CD4-positive, alpha-beta T cell treated with Interferon alpha-2 for 1 hour (primary cell): ENCODE measurements at regions not wholly inside any gene's neighbourhood (a gene's known extent, or its start where the extent isn't known, plus 50 kb on each side); places are given as distances from the start of the nearest gene placed in this dataset.
"Not testable (repeated sequence)": the region's sequence is repeated elsewhere in the genome, so short reads cannot be mapped to it uniquely, and the experiment has no call there.

Experiments used
- DNase-seq, 2 donors: peaks; one replicate each; pipeline ENCODE4 v3.0.0-alpha.2; 2020 to 2022

- peak; percentile 49 to 68 for DNase-seq
These were observed 132.2 kb downstream of the GLUL start for GRCh38 chr1:182259229-182259872.

- no peak for DNase-seq
These were observed 134.1 kb downstream of the GLUL start for GRCh38 chr1:182257369-182258063.

GRCh38 chr1:182256931-182257330 lies 134.7 kb downstream of the GLUL start:
- DNase-seq: no peak

- DNase-seq: no peak
These were observed 136.1 kb downstream of the GLUL start for GRCh38 chr1:182255494-182255893.

- no peak for DNase-seq
These were observed 138.2 kb downstream of the GLUL start for GRCh38 chr1:182253319-182253860.

- no peak for DNase-seq
These were observed 140.0 kb downstream of the GLUL start for GRCh38 chr1:182251561-182251960.

- DNase-seq: no peak
These were observed 142.4 kb downstream of the GLUL start for GRCh38 chr1:182249201-182249676.

- no peak for DNase-seq
These were observed 142.9 kb downstream of the GLUL start for GRCh38 chr1:182248721-182249120.

- not testable (repeated sequence) for DNase-seq
These were observed 143.8 kb downstream of the GLUL start for GRCh38 chr1:182247813-182248212.

- no peak for DNase-seq
These were observed 144.8 kb downstream of the GLUL start for GRCh38 chr1:182246783-182247182.

GRCh38 chr1:182245040-182245439 lies 146.6 kb downstream of the GLUL start:
- DNase-seq: no peak

GRCh38 chr1:182244451-182244850 lies 147.1 kb downstream of the GLUL start:
- no peak for DNase-seq

- DNase-seq: no peak
These were observed 148.9 kb downstream of the GLUL start for GRCh38 chr1:182242641-182243040.

GRCh38 chr1:182240085-182240484 lies 151.5 kb downstream of the GLUL start:
- no peak for DNase-seq

- no peak for DNase-seq
These were observed 153.2 kb downstream of the GLUL start for GRCh38 chr1:182238421-182238820.

- DNase-seq: no peak
These were observed 154.3 kb downstream of the GLUL start for GRCh38 chr1:182237329-182237728.

- DNase-seq: no peak
These were observed 154.9 kb downstream of the GLUL start for GRCh38 chr1:182236651-182237077.

- no peak for DNase-seq
These were observed 155.5 kb downstream of the GLUL start for GRCh38 chr1:182235952-182236650.

- peak in 1 of 2 donors; percentile 3 for DNase-seq
These were observed 156.0 kb downstream of the GLUL start for GRCh38 chr1:182235604-182235951.

GRCh38 chr1:182229921-182230491 lies 161.6 kb downstream of the GLUL start:
- DNase-seq: no peak

- no peak for DNase-seq
These were observed 162.1 kb downstream of the GLUL start for GRCh38 chr1:182229451-182229850.

- no peak for DNase-seq
These were observed 163.6 kb downstream of the GLUL start for GRCh38 chr1:182227864-182228547.

GRCh38 chr1:182226618-182227017 lies 165.0 kb downstream of the GLUL start:
- DNase-seq: no peak
